HG03442 (cell line): ENCODE measurements at regions not wholly inside any gene's neighbourhood (a gene's known extent, or its start where the extent isn't known, plus 50 kb on each side); places are given as distances from the start of the nearest gene placed in this dataset.

Source experiments
- ATAC-seq: cut with Tn5 transposase; IDR thresholded peaks from one replicate; pipeline ENCODE4 v1.9.1; 2021; ENCODE audit warnings: mild to moderate bottlenecking, moderate library complexity; ENCODE audit not compliant: unreplicated experiment

DNA sequence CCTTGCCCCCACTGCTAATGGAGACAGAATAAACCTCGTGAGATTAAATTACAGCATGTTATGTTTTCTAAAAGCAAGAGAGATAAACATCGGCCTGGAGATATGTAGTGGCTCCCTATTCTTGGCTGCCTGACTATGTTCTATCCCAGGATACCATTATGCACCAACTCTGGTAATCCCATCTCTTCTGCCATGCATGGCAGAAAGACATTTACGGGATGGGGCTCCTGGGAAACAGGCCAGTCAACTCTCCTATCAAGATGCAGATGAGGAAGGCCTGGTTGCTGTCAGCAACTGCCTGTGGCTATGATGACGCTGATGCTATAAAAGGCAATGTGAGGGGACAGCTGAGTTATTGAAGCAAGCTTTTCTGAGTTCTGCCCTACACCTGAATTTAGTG lies 166.2 kb upstream of the VCX3A start:
- no peak for ATAC-seq

DNA sequence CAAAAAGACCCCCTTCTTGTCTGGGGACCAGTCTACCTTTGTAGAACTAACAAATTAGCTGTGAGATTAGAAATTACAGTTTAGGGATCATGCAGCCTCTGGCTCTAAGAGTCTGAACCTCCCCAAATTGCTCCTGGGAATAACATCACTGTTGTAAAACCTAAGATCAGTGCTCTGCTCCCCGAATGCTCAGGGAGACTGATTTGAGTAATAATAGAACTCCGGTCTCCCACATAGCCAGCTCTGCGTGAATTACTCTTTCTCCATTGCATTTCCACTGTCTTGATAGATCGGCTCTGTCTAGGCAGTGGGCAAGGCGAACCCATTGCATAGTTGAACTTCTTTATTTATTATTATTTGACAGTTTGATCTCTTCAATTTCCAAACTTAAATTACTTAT lies 160.8 kb upstream of the VCX3A start:
- no peak for ATAC-seq

DNA sequence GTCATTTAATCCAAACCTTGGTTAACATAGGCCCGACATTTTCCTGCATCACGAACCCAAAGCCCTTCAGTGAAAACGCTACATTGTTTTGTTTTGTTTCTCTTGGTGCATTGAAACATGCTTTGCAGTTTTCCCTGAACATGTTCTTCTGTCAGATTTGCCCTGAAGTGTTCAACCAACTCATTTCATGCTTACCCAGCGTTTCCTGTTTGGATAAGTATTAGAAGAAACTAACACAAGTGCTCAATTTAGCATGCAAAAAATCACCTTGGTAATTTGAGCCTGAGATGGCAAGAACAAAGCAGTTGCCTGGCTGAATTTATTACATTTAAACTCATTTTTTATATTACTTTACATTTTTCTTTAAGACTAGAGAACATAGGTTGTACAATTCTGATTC lies 160.1 kb upstream of the VCX3A start:
- ATAC-seq = no peak

GRCh38 chrX:6694221-6694620 lies 159.3 kb upstream of the VCX3A start:
- no peak for ATAC-seq

DNA sequence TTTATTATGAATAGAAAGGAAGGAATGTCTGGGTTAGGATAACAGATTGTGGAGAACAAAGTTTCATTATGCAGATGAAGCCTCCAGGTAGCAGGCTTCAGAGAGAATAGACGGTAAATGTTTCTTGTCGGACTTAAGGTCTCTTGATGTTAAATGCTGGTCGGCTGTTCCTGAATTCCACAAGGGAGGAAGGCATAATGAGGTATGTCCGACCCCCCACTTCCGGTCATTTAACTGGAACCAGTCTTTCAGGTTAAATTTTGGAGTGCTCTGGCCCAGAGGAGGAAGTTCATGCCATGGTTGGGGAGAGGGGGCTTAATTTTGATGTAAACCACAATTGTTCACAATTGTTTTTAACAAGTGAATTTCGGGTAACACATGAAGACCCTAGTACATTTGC lies 158.1 kb upstream of the VCX3A start:
- no peak for ATAC-seq

DNA sequence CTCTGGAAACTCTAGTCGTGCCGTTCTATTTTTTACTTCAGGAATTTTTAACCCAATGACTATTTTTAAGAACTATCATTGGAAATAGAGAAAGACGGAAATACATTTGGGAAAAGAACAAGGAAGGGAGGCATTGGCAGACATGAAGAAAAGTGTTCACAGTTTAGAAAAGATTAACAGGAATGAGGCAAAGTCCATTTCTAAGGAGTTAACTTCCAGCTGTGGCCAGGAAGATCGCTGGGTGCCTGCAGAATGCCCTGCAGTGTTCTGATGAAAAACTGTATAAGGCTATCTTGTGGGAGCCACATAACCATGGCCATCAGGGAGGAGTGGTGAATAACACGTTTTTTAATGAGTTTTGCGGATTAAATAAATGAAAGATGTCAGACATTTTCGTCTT lies 150.6 kb upstream of the VCX3A start:
- no peak for ATAC-seq

DNA sequence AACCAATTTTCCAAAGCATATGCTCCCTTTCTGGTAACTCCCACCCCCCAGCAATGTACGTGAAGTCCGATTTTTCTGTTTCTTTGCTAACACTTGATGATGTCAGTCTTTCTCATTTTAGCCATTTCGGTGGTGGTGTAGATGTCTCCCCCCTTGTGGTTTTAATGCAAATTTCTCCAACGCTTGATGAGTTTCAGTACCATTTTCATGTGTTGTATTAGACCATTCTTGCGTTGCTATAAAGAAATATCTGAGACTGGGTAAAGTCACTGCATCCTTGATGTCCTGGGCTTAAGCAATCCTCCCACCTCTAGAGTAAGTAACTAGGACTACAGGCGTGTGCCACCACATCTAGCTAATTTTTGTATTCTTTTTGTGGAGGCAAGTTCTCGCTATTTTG lies 148.4 kb upstream of the VCX3A start:
- no peak for ATAC-seq

GRCh38 chrX:6681521-6682145 lies 146.7 kb upstream of the VCX3A start:
- no peak for ATAC-seq

- ATAC-seq = no peak
Observed at GRCh38 chrX:6679988-6680387, 145.1 kb upstream of the VCX3A start.

- no peak for ATAC-seq
Observed at GRCh38 chrX:6679550-6679949, 144.6 kb upstream of the VCX3A start.

DNA sequence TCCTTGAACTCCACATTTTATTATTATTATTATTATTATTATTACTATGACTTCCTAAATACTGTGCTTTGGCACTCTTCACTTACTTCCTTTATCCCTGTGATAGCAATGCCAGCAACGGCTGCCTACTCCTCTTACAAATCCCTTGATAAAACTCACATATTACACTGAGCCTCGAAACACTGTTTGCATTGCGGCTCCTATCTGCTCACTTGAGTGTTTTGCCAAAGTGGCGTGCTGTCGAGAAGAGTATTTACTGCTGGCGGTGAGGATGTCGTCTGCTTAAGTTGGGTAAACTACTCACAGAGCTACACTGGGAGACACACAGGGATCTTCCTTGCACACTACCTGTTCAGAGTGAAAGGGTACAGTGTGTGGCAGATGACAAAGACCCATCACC lies 143.4 kb upstream of the VCX3A start:
- ATAC-seq = no peak

GRCh38 chrX:6674734-6675133 lies 139.8 kb upstream of the VCX3A start:
- no peak for ATAC-seq

DNA sequence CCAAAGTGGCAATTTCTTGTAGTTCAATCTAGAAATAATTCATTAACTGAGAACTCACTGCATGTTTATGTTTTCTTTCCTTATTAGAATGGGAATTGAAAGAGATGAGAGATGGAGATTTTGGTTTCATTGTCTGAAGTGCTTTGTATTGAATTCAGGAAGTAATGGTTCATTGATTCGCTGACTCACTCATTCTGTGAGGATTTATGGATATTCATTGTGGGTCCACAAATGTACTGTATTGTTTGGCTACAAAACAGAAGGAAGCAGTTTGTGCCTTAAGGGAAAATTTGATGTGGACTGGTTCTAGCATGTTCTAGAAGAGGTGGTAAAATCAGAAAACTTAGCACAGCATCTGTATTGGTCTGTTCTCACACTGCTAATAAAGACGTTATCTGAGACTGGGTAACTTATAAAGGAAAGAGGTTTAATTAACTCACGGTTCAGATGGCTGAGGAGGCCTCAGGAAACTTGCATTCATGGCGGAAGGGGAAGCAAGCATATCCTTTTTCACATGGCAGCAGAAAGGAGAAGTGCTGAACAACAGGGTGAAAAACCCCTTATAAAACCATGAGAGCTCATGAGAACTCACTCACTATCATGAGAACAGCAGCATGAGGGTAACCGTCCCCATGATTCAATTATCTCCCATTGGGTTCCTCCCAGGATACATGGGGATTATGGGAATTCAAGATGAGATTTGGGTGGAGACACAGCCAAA lies 132.3 kb upstream of the VCX3A start:
- ATAC-seq = no peak

- no peak for ATAC-seq
Observed at GRCh38 chrX:6666624-6667023, 131.7 kb upstream of the VCX3A start.

- ATAC-seq = no peak
Observed at GRCh38 chrX:6661736-6662135, 126.8 kb upstream of the VCX3A start.

GRCh38 chrX:6660567-6661264 lies 125.8 kb upstream of the VCX3A start:
- no peak for ATAC-seq

DNA sequence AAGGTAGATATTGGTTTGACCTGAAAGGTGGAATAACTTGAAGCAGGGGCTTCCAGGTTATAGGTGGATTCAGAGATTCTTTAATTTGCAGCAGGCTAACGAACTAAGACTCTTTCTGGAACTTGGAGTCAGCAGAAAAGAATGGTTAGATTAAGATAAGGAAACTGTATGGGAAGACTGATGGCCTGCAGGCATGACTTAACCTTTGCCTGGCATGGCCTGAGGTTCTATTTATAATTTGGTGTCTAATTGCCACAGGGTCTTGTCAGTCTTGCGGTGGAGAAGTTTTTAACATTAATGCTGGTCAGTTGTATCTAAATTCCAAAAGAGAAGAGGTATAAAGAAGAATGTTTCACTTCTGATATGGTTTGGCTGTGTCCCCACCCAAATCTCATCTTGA lies 110.3 kb upstream of the VCX3A start:
- no peak for ATAC-seq

- ATAC-seq = no peak
Observed at GRCh38 chrX:6644411-6644810, 109.5 kb upstream of the VCX3A start.

DNA sequence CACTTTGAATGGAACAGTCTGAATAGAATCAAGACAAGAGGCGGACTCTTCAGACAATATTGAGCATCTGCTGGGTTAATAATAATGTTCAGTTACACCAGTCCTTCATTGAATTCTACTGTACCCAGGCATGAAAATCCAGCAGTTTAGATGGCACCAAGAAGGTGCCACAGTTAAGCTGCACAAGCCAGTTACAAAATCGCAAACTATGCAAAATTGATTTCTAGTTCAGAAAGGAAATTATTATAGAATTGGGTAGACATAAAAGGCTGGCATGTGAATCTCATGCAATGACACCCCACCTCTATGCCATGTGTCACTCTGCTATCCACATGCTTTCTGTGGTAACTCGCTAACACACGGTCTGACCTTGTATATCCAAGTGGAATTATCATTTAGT lies 105.8 kb upstream of the VCX3A start:
- ATAC-seq = no peak

- ATAC-seq = no peak
Observed at GRCh38 chrX:6614506-6614905, 79.6 kb upstream of the VCX3A start.

GRCh38 chrX:6599230-6599860 lies 64.4 kb upstream of the VCX3A start:
- ATAC-seq = no peak
